WTC11 (cell line): ENCODE measurements at regions not wholly inside any gene's neighbourhood (a gene's known extent, or its start where the extent isn't known, plus 50 kb on each side); places are given as distances from the start of the nearest gene placed in this dataset.

ENCODE experiments used
- ATAC-seq: fragments of 200-7000 bp; cut with Tn5 transposase; 2 replicates; pipeline ENCODE4 v1.10.0; 2021; ENCODE audit warnings: mild to moderate bottlenecking, moderate library complexity
- CTCF ChIA-PET: fragments of 300-600 bp; sonication (Branson Sonifier 250); formaldehyde crosslinking; loops from one replicate; lab custom pipeline; 2021; ENCODE audit warnings: antibody characterized with exemption; lab: Charles Lee
- POLR2A ChIA-PET: fragments of 350-600 bp; sonication (Branson Sonifier 250); formaldehyde crosslinking; loops from one replicate; lab custom pipeline; 2021; ENCODE audit warnings: antibody characterized with exemption; lab: Charles Lee
- DNase-seq: peaks from one replicate; pipeline ENCODE4 v3.0.0; 2021; ENCODE audit warnings: low spot score
- H3K27ac Mint-ChIP-seq: 2 replicates; pipeline ENCODE4 v1.8.0; 2021; ENCODE audit warnings: mixed read lengths
- H3K27me3 Mint-ChIP-seq: 2 replicates; pipeline ENCODE4 v1.8.0; 2021; ENCODE audit warnings: low read depth, mild to moderate bottlenecking, moderate library complexity, mixed read lengths
- H3K36me3 Mint-ChIP-seq: 2 replicates; pipeline ENCODE4 v1.8.0; 2021; ENCODE audit warnings: mixed read lengths
- H3K4me1 Mint-ChIP-seq: 2 replicates; pipeline ENCODE4 v1.8.0; 2022; ENCODE audit warnings: mixed read lengths
- H3K4me3 Mint-ChIP-seq: 2 replicates; pipeline ENCODE4 v1.8.0; 2021; ENCODE audit warnings: mild to moderate bottlenecking, moderate library complexity, mixed read lengths
- H3K9me3 Mint-ChIP-seq: 2 replicates; pipeline ENCODE4 v1.8.0; 2021; ENCODE audit warnings: mixed read lengths
- ELF4 ChIP-seq: sonication (generic); formaldehyde crosslinking; IDR thresholded peaks from 2 replicates; pipeline ENCODE4 v1.8.1; 2022; ENCODE audit warnings: low read depth, mild to moderate bottlenecking, moderate library complexity, missing genetic modification reagents
- EMX1 ChIP-seq: fragments of 250-450 bp; sonication (Bioruptor Pico); IDR thresholded peaks from 2 replicates; pipeline ENCODE4 v1.8.0; 2021; ENCODE audit warnings: mild to moderate bottlenecking
- JAZF1 ChIP-seq: fragments of 250-450 bp; sonication (Bioruptor Pico); IDR thresholded peaks from 2 replicates; pipeline ENCODE4 v1.9.0; 2021; ENCODE audit warnings: moderate library complexity, mild to moderate bottlenecking, inconsistent platforms
- NFYB ChIP-seq: sonication (generic); formaldehyde crosslinking; conservative IDR thresholded peaks from 2 replicates; pipeline ENCODE4 v1.8.0; 2022; ENCODE audit warnings: low read depth, missing genetic modification reagents
- NR3C1 ChIP-seq: sonication (generic); formaldehyde crosslinking; conservative IDR thresholded peaks from 2 replicates; pipeline ENCODE4 v1.8.1; 2023; ENCODE audit warnings: low read depth, mild to moderate bottlenecking, missing genetic modification reagents
- SOX15 ChIP-seq: fragments of 250-450 bp; sonication (Bioruptor Pico); IDR thresholded peaks from 2 replicates; pipeline ENCODE4 v1.9.0; 2021; ENCODE audit warnings: mild to moderate bottlenecking
- ZNF138 ChIP-seq: sonication (generic); formaldehyde crosslinking; conservative IDR thresholded peaks from 2 replicates; pipeline ENCODE4 v1.8.1; 2022; ENCODE audit warnings: mild to moderate bottlenecking, moderate library complexity, missing genetic modification reagents
- ZNF219 ChIP-seq: sonication (generic); formaldehyde crosslinking; IDR thresholded peaks from 2 replicates; pipeline ENCODE4 v1.8.0; 2023; ENCODE audit warnings: missing genetic modification reagents, mild to moderate bottlenecking, borderline replicate concordance
- ZNF232 ChIP-seq: sonication (generic); formaldehyde crosslinking; IDR thresholded peaks from 2 replicates; pipeline ENCODE4 v1.8.0; 2022; ENCODE audit warnings: mild to moderate bottlenecking, missing genetic modification reagents
- ZNF416 ChIP-seq: fragments of 250-450 bp; sonication (Bioruptor Pico); IDR thresholded peaks from 2 replicates; pipeline ENCODE4 v1.9.0; 2021; ENCODE audit warnings: mild to moderate bottlenecking, inconsistent platforms
- ZNF423 ChIP-seq: fragments of 250-450 bp; sonication (Bioruptor Pico); IDR thresholded peaks from 2 replicates; pipeline ENCODE4 v2.1.2; 2022; ENCODE audit warnings: mild to moderate bottlenecking, moderate library complexity
- TF ChIP-seq, protein P1 (sequence below): fragments of 250-450 bp; sonication (Bioruptor Pico); IDR thresholded peaks from 2 replicates; pipeline ENCODE4 v2.1.2; 2022; ENCODE audit warnings: mild to moderate bottlenecking, moderate library complexity
- TF ChIP-seq, protein P2 (sequence below): sonication (generic); formaldehyde crosslinking; IDR thresholded peaks from 2 replicates; pipeline ENCODE4 v1.8.1; 2023; ENCODE audit warnings: mild to moderate bottlenecking, missing genetic modification reagents, moderate library complexity
- TF ChIP-seq, protein P3 (sequence below): sonication (generic); formaldehyde crosslinking; IDR thresholded peaks from 2 replicates; pipeline ENCODE4 v1.8.0; 2023; ENCODE audit warnings: mild to moderate bottlenecking, missing genetic modification reagents
- TF ChIP-seq, protein P4 (sequence below): sonication (generic); formaldehyde crosslinking; IDR thresholded peaks from 2 replicates; pipeline ENCODE4 v1.8.1; 2022; ENCODE audit warnings: mild to moderate bottlenecking, missing genetic modification reagents, moderate library complexity, borderline replicate concordance
- TF ChIP-seq, protein P5 (sequence below): sonication (generic); formaldehyde crosslinking; IDR thresholded peaks from 2 replicates; pipeline ENCODE4 v1.8.1; 2022; ENCODE audit warnings: low read depth, mild to moderate bottlenecking, moderate library complexity, missing genetic modification reagents, borderline replicate concordance
- TF ChIP-seq, protein P6 (sequence below): sonication (generic); formaldehyde crosslinking; IDR thresholded peaks from 2 replicates; pipeline ENCODE4 v1.8.0; 2023; ENCODE audit warnings: missing genetic modification reagents, mild to moderate bottlenecking, borderline replicate concordance
- TF ChIP-seq, protein P7 (sequence below): sonication (generic); formaldehyde crosslinking; IDR thresholded peaks from 2 replicates; pipeline ENCODE4 v1.8.0; 2022; ENCODE audit warnings: mild to moderate bottlenecking, missing genetic modification reagents
- TF ChIP-seq, protein P8 (sequence below): sonication (generic); formaldehyde crosslinking; conservative IDR thresholded peaks from 2 replicates; pipeline ENCODE4 v1.8.1; 2022; ENCODE audit warnings: mild to moderate bottlenecking, missing genetic modification reagents
- TF ChIP-seq, protein P9 (sequence below): fragments of 250-450 bp; sonication (Bioruptor Pico); IDR thresholded peaks from 2 replicates; pipeline ENCODE4 v1.9.0; 2021; ENCODE audit warnings: moderate library complexity, mild to moderate bottlenecking, inconsistent platforms, borderline replicate concordance
- TF ChIP-seq, protein P10 (sequence below): sonication (generic); formaldehyde crosslinking; IDR thresholded peaks from 2 replicates; pipeline ENCODE4 v1.8.1; 2023; ENCODE audit warnings: mild to moderate bottlenecking, missing genetic modification reagents, moderate library complexity

DNA sequence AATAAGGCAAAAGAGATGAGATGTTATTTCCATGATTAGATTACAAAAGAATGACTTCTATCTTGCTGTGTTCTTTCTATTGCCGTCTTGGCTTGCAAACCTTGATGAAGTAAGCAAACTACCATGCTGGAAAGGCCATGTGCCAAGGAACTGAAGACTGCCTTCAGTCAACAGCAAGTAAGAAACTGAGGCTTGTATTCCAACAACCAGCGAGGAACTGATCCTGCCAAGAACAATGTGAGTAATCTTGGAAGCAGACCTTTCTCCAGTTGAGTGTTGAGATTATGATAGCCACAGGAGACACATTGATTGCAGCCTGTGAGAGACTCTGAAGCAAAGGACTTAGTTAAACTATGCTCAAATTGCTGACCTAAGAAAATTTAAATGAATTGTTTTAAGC, 164.6 kb upstream of the GRM3 start (continued):
- TF ChIP-seq ZNF232 (CRISPR knock-in tag): no peak
- no peak for TF ChIP-seq NR3C1 (CRISPR knock-in tag)
- TF ChIP-seq ELF4: no peak

DNA sequence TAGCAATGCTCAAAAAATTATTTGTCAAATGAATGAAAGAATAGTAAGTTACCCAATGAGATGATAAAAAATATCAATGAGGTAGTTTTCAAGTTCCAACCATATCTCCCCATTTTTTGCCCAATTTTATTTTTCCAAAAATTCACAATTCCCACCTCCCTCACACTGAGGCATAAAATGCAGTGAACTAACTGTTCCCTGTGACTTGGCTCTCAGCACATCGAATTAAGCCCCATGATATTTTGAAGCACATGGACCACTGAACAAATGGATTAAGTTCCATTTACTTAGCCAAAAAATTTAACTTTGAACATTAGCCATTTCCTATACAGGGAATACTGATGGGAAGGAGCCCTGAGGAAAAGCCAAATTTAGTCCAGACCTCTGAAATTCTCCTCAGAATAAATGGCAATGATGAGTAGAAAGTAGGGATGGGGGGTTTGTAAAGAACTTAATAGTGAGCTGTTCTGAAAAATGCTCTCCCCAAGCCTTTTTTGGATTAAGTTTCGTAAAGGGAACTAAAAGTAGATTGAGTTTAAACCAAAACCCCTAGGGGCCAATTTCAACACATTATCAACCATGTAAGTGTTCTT, 166.3 kb upstream of the GRM3 start:
- DNase-seq: no peak
- H3K9me3 Mint-ChIP-seq: no peaks in the 10 kb centered on the region
- no peak overlapping the region for H3K27ac Mint-ChIP-seq
- ChIA-PET CTCF (no interaction called here), POLR2A (no interaction called here)
- H3K4me1 Mint-ChIP-seq: no peaks in the 10 kb centered on the region
- ATAC-seq: no peak
- H3K36me3 Mint-ChIP-seq: no peaks in the 10 kb centered on the region
- TF ChIP-seq, protein P1, sequence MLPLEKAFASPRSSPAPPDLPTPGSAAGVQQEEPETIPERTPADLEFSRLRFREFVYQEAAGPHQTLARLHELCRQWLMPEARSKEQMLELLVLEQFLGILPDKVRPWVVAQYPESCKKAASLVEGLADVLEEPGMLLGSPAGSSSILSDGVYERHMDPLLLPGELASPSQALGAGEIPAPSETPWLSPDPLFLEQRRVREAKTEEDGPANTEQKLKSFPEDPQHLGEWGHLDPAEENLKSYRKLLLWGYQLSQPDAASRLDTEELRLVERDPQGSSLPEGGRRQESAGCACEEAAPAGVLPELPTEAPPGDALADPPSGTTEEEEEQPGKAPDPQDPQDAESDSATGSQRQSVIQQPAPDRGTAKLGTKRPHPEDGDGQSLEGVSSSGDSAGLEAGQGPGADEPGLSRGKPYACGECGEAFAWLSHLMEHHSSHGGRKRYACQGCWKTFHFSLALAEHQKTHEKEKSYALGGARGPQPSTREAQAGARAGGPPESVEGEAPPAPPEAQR (CRISPR knock-in tag): no peak
- TF ChIP-seq, protein P2, sequence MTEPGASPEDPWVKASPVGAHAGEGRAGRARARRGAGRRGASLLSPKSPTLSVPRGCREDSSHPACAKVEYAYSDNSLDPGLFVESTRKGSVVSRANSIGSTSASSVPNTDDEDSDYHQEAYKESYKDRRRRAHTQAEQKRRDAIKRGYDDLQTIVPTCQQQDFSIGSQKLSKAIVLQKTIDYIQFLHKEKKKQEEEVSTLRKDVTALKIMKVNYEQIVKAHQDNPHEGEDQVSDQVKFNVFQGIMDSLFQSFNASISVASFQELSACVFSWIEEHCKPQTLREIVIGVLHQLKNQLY (CRISPR knock-in tag): no peak
- TF ChIP-seq NFYB (CRISPR knock-in tag) (no peak), ZNF423 (CRISPR knock-in tag) (no peak), ZNF416 (CRISPR knock-in tag) (no peak), JAZF1 (CRISPR knock-in tag) (no peak), ZNF138 (CRISPR knock-in tag) (no peak), ELF4 (no peak), EMX1 (CRISPR knock-in tag) (no peak), SOX15 (CRISPR knock-in tag) (no peak), ZNF219 (no peak)
- TF ChIP-seq, protein P3, sequence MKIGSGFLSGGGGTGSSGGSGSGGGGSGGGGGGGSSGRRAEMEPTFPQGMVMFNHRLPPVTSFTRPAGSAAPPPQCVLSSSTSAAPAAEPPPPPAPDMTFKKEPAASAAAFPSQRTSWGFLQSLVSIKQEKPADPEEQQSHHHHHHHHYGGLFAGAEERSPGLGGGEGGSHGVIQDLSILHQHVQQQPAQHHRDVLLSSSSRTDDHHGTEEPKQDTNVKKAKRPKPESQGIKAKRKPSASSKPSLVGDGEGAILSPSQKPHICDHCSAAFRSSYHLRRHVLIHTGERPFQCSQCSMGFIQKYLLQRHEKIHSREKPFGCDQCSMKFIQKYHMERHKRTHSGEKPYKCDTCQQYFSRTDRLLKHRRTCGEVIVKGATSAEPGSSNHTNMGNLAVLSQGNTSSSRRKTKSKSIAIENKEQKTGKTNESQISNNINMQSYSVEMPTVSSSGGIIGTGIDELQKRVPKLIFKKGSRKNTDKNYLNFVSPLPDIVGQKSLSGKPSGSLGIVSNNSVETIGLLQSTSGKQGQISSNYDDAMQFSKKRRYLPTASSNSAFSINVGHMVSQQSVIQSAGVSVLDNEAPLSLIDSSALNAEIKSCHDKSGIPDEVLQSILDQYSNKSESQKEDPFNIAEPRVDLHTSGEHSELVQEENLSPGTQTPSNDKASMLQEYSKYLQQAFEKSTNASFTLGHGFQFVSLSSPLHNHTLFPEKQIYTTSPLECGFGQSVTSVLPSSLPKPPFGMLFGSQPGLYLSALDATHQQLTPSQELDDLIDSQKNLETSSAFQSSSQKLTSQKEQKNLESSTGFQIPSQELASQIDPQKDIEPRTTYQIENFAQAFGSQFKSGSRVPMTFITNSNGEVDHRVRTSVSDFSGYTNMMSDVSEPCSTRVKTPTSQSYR (CRISPR knock-in tag): no peak
- TF ChIP-seq, protein P4, sequence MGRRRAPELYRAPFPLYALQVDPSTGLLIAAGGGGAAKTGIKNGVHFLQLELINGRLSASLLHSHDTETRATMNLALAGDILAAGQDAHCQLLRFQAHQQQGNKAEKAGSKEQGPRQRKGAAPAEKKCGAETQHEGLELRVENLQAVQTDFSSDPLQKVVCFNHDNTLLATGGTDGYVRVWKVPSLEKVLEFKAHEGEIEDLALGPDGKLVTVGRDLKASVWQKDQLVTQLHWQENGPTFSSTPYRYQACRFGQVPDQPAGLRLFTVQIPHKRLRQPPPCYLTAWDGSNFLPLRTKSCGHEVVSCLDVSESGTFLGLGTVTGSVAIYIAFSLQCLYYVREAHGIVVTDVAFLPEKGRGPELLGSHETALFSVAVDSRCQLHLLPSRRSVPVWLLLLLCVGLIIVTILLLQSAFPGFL (CRISPR knock-in tag): no peak
- TF ChIP-seq, protein P5, sequence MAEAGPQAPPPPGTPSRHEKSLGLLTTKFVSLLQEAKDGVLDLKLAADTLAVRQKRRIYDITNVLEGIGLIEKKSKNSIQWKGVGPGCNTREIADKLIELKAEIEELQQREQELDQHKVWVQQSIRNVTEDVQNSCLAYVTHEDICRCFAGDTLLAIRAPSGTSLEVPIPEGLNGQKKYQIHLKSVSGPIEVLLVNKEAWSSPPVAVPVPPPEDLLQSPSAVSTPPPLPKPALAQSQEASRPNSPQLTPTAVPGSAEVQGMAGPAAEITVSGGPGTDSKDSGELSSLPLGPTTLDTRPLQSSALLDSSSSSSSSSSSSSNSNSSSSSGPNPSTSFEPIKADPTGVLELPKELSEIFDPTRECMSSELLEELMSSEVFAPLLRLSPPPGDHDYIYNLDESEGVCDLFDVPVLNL (CRISPR knock-in tag): no peak
- TF ChIP-seq, protein P6, sequence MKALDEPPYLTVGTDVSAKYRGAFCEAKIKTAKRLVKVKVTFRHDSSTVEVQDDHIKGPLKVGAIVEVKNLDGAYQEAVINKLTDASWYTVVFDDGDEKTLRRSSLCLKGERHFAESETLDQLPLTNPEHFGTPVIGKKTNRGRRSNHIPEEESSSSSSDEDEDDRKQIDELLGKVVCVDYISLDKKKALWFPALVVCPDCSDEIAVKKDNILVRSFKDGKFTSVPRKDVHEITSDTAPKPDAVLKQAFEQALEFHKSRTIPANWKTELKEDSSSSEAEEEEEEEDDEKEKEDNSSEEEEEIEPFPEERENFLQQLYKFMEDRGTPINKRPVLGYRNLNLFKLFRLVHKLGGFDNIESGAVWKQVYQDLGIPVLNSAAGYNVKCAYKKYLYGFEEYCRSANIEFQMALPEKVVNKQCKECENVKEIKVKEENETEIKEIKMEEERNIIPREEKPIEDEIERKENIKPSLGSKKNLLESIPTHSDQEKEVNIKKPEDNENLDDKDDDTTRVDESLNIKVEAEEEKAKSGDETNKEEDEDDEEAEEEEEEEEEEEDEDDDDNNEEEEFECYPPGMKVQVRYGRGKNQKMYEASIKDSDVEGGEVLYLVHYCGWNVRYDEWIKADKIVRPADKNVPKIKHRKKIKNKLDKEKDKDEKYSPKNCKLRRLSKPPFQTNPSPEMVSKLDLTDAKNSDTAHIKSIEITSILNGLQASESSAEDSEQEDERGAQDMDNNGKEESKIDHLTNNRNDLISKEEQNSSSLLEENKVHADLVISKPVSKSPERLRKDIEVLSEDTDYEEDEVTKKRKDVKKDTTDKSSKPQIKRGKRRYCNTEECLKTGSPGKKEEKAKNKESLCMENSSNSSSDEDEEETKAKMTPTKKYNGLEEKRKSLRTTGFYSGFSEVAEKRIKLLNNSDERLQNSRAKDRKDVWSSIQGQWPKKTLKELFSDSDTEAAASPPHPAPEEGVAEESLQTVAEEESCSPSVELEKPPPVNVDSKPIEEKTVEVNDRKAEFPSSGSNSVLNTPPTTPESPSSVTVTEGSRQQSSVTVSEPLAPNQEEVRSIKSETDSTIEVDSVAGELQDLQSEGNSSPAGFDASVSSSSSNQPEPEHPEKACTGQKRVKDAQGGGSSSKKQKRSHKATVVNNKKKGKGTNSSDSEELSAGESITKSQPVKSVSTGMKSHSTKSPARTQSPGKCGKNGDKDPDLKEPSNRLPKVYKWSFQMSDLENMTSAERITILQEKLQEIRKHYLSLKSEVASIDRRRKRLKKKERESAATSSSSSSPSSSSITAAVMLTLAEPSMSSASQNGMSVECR: no peak
- TF ChIP-seq, protein P7, sequence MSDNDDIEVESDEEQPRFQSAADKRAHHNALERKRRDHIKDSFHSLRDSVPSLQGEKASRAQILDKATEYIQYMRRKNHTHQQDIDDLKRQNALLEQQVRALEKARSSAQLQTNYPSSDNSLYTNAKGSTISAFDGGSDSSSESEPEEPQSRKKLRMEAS (CRISPR knock-in tag): no peak
- TF ChIP-seq, protein P8, sequence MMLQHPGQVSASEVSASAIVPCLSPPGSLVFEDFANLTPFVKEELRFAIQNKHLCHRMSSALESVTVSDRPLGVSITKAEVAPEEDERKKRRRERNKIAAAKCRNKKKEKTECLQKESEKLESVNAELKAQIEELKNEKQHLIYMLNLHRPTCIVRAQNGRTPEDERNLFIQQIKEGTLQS (CRISPR knock-in tag): no peak
- TF ChIP-seq, protein P9, sequence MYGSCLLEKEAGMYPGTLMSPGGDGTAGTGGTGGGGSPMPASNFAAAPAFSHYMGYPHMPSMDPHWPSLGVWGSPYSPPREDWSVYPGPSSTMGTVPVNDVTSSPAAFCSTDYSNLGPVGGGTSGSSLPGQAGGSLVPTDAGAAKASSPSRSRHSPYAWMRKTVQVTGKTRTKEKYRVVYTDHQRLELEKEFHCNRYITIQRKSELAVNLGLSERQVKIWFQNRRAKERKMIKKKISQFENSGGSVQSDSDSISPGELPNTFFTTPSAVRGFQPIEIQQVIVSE: no peak
- TF ChIP-seq, protein P10, sequence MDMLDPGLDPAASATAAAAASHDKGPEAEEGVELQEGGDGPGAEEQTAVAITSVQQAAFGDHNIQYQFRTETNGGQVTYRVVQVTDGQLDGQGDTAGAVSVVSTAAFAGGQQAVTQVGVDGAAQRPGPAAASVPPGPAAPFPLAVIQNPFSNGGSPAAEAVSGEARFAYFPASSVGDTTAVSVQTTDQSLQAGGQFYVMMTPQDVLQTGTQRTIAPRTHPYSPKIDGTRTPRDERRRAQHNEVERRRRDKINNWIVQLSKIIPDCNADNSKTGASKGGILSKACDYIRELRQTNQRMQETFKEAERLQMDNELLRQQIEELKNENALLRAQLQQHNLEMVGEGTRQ (CRISPR knock-in tag): no peak
- no peaks in the 10 kb centered on the region for H3K27me3 Mint-ChIP-seq
- no peak overlapping the region for H3K4me3 Mint-ChIP-seq
